ENCODE measurements at regions not wholly inside any gene's neighbourhood (a gene's known extent, or its start where the extent isn't known, plus 50 kb on each side); places are given as distances from the start of the nearest gene placed in this dataset.
A peak's percentile ranks its signal among the peaks of the same experiment; 100 is the strongest.
"Not testable (repeated sequence)": the region's sequence is repeated elsewhere in the genome, so short reads cannot be mapped to it uniquely, and the experiment has no call there.

DNA sequence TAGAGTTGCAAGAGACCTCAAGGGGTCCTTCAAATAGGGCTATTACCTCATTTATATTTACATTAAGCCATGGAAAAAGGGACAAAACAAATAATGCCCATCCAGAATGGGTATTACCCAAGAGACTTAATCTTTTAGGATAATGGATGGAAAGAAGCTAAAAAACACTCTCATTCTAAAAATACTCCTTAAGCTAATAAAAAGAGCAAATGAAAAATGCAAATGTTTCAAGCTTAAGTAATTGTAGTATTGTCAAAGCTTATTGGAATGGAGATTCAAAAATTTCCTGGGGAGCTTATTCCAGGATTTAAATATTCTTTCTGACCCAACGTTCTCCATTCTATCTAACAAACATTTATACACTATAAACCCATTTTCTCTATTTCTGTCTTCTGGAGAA is 107.8 kb upstream of the SPIN4 start:
- no peak for FAIRE-seq

DNA sequence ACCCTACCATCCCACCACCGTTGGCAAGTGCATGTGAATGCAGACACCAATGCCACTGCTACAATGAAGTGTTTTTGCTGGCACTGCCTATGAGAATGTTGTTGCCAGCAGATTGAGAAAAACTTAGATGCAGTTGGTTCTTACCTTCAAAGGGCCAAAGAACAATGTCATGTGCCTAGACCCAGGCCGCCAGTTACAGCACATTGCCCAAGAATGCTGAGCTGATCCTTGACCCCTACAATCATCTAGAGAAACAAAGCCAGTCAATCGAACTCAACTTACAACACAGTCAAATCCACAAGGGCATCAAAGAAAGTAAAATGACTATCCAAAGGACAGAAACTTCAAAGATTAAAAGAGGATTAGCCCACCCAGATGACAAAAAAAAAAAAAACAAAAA is 102.4 kb upstream of the SPIN4 start:
- no peak for FAIRE-seq

GRCh38 chrX:63441717-63442116 is 90.6 kb upstream of the SPIN4 start:
- FAIRE-seq = no peak

DNA sequence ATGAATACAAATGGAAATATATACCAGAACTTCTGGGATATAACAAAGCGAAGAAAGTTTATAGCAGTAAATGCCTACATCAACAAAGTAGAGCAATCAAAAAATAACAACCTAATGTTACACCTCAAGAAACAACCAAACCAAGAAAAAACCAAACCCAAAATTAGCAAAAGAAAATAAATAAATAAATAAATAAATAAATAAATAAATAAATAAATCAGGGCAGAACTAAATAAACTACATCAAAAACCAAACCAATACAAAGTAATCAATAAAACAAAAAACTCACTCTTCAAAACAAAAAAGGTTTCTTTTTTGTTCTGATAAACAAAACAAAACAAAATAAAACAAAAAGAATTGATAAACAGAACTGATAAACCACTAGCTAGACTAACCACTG is 88.4 kb upstream of the SPIN4 start:
- peak; percentile 83 for FAIRE-seq

DNA sequence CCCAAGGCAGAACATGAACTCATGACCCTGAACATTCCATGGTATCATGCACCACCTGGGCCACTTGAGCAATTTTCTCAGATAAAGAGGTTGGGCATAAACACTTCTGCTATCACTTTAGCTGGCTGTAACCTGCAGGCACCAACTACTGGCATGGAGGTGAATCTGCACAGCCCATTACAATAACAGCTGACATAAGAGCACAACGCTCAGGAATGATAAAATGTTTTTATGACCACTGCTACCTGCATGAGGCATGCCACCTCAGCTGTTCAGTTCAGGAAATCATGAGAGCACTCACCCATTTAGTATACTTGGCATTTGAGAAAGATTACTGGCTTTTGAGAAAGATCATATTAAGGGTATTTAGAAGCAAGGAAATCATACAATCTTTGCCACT is 85.7 kb upstream of the SPIN4 start:
- FAIRE-seq = no peak

DNA sequence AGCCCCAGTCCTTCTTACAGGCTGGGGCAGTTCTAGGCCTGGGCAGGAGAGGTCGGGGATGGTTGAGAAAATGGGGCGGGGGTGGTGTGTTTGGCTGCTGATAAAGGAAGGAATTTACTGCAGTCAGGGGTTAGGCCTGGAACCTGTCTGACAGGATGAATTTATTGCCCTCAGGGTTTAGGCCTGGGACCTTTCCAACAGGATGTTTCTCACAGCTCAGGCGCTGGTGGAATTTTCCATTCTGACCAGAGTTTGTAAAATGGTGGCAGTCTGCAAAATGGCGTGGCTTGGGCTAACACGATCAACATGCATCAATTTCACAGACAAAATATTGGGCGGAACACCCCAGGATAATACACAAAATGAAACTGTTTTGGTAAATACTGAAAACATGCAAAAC is 83.5 kb upstream of the SPIN4 start:
- no peak for FAIRE-seq

DNA sequence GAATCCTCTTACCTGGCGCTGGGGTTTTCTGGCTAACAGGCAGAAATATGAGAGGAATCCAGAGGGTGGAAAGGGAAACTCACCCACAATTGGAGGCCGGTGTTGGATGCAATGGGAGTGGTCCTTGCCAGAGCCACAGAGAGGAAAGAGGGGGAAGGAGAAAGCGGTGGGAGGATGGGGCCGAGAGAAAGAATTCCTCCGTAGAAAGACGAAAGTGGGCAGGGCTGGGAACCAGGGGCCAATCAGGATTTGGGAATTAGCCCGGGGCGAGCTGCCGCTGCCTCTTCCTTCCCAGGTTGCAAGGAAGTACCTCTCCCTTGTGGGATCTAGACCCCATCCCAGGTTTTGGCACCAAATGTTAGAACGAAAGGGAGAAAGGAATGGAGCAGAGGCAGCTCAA is 83.1 kb upstream of the SPIN4 start:
- FAIRE-seq = no peak

- FAIRE-seq = no peak
These were observed 78.9 kb upstream of the SPIN4 start for GRCh38 chrX:63430026-63430425.

GRCh38 chrX:63428348-63428747 is 77.2 kb upstream of the SPIN4 start:
- FAIRE-seq = no peak

GRCh38 chrX:63426519-63426918 is 75.4 kb upstream of the SPIN4 start:
- no peak for FAIRE-seq

DNA sequence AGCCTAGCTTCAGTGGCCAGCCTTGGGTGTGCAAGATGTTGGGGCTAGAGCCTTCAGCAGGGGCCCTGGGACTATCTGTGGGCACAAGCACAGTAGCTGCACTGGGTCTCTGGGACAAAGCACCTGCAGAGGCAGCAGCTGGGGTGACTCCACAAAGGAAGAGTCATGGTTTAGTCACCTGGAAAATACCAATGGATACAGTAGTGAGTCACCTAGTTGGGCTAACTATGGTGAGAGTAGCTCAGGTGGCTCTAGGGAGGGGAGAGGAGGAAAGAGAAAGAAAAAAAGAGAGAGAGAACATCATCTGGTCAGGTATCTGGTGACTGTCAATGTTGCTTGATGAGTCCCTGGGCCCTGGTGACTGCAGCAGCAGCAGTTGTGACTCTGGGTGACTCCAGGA is 72.9 kb upstream of the SPIN4 start:
- no peak for FAIRE-seq

DNA sequence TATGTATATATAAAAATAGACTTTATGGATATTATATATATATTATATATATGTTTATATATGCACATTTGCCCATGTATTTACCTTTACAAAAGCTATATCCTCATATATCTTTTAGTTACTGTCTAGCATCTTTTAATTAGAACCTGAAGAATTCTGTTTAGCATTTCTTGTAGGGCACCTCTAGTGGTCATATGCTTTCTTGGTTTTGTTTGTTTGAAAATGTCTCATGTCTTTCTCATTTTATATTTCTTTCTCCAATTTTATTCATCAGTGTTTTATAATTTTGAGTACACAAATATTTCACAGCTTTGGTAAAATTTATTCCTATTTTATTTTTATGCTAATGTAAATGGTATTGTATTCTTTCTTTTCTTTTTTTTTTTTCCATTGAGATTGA is 70.3 kb upstream of the SPIN4 start:
- peak; percentile 90 for FAIRE-seq

DNA sequence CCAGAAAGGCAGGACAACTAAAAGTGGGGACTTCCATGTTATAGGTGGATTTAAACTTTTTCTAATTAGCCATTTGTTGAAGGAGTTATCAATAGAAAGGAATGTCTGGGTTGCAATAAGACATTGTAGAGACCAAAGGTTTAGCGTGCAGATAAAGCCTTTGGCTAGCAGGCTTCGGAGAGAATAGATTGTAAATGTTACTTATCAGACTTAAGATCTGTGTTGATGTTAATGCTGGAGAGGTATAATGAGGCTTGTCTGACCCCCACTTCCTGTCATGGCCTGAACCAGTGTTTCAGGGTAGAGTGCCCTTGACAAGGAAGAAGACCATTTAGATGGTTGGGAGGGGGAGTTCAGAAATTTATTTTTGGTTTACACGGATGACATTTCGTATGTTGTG is 67.1 kb upstream of the SPIN4 start:
- FAIRE-seq = no peak

DNA sequence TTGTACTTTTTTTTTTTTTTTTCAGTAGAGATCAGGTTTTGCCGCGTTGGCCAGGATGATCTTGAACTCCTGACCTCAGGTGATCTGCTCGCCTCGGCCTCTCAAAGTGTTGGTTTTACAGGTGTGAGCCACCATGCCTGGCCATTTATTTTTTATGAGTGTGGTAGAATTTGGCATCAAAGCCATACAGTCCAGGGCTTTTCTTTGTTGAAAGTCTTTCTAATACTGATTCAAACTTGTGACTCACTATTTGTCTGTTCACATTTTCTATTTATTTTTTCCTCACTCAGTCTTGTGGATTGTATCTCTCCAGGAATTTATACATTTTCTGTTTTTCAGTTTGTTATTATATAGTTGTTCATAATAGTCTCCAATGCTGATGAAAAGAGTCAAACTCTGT is 66.5 kb upstream of the SPIN4 start:
- FAIRE-seq = no peak

DNA sequence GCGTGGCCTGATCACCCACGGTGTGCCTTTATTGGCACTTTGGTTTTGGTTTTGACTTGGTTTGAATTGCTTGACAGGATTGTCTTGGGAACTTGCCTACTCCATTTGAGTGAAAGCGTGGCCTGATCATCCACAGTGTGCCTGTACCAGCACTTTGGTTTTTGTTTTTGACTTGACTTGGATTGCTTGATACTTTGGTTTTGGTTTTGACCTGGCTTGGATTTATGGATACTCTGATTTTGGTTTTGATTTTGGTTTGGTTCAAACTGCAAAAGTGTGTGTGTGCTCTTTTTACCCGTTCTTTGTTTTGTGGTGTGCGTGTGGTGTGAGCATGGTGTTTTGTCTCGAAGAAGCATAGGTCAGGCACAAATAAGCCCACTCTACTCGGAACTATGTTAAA is 58.8 kb upstream of the SPIN4 start:
- not testable (repeated sequence) for FAIRE-seq

DNA sequence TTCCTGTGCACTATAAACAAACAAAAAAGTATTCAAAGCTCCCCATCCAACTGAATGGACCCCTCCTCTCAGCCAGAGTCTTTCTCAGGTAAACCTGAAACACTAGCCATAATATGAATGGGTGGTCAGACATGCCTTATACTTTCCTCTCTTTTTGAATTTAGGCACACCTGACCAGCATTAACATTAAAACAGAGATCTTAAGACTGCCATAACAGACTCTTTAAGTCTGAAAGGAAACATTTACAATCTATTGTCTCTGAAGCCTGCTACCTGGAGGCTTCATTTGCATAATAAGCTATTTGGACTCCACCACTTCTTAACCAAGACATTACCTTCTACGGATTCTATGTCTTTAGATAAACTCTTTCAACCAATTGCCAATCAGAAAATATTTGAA is 56.9 kb upstream of the SPIN4 start:
- FAIRE-seq = no peak

- FAIRE-seq = peak; percentile 55
These were observed 53.2 kb upstream of the SPIN4 start for GRCh38 chrX:63404332-63404731.

DNA sequence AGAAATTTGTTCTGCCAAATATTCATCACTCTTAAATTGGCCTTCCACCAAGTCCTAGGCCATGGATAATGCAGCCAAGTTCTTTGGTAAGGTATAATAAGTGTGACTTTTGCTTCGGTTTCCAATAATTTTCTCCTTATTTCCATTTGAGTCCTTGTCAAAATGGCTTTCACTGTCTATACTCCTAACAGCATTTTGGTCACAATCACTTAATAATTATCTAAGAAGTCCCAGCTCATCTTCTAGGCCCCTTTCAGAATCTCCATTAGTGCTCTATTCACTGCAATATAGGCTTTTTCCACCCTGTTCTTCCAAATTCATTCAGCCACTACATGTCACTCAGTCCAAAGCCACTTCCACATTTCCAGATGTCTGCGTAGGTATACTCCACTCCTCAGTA is 51.0 kb upstream of the SPIN4 start:
- FAIRE-seq = no peak

Measured in A204.1 (cell line).